ENCODE measurements at regions not wholly inside any gene's neighbourhood (a gene's known extent, or its start where the extent isn't known, plus 50 kb on each side); places are given as distances from the start of the nearest gene placed in this dataset.

- no peak for TF ChIP-seq CTCF (IDR thresholded peaks at IDR 0.05)
- TF ChIP-seq POLR2A (IDR thresholded peaks at IDR 0.05) = no peak
Observed at GRCh38 chr4:159639671-159640323, 536.9 kb downstream of the RAPGEF2 start.

All from lower leg skin (tissue), 3 donors.